ENCODE measurements at regions not wholly inside any gene's neighbourhood (a gene's known extent, or its start where the extent isn't known, plus 50 kb on each side); places are given as distances from the start of the nearest gene placed in this dataset.

DNA sequence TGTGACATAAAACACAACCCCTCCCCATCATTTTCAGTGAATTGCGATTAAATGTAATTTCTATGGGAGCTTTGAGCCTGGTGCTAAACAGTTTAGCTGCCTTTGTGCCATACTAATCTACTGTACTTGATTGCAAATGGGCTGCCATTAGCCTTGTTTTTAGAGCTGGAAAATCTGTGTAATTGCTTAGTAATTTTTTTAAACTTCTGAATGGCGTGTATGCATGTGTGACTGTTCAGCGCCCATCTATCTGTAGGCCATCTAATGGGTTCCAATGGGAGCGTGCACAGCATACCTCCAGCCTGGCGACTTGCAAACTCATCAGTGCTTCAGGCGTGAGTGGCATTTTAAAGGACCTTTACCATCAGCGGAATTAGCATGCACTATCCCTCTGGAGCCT lies 142.7 kb upstream of the KIRREL3 start:
- TF ChIP-seq, protein P1, sequence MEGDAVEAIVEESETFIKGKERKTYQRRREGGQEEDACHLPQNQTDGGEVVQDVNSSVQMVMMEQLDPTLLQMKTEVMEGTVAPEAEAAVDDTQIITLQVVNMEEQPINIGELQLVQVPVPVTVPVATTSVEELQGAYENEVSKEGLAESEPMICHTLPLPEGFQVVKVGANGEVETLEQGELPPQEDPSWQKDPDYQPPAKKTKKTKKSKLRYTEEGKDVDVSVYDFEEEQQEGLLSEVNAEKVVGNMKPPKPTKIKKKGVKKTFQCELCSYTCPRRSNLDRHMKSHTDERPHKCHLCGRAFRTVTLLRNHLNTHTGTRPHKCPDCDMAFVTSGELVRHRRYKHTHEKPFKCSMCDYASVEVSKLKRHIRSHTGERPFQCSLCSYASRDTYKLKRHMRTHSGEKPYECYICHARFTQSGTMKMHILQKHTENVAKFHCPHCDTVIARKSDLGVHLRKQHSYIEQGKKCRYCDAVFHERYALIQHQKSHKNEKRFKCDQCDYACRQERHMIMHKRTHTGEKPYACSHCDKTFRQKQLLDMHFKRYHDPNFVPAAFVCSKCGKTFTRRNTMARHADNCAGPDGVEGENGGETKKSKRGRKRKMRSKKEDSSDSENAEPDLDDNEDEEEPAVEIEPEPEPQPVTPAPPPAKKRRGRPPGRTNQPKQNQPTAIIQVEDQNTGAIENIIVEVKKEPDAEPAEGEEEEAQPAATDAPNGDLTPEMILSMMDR (IDR thresholded peaks at IDR 0.05), result no peak
- TF ChIP-seq POLR2A (IDR thresholded peaks at IDR 0.05), result no peak
